H1 (cell line): ENCODE measurements at regions not wholly inside any gene's neighbourhood (a gene's known extent, or its start where the extent isn't known, plus 50 kb on each side); places are given as distances from the start of the nearest gene placed in this dataset.

Source experiments
- ATF3 ChIP-seq: IDR thresholded peaks from 2 replicates; pipeline ENCODE4 v1.6.1; 2011; ENCODE audit warnings: low read depth, mild to moderate bottlenecking, low read length; ENCODE audit not compliant: insufficient read depth
- CEBPB ChIP-seq: IDR thresholded peaks from 2 replicates; pipeline ENCODE4 v1.6.1; 2012; ENCODE audit warnings: low read depth, low read length
- CHD2 ChIP-seq: IDR thresholded peaks from 2 replicates; pipeline ENCODE4 v1.6.1; 2012; ENCODE audit warnings: low read length, improper control_type of control experiment
- CHD7 ChIP-seq: fragments of 300-600 bp; sonication (generic); IDR thresholded peaks from 2 replicates; pipeline ENCODE4 v1.7.1; 2012; ENCODE audit warnings: low read length, moderate library complexity, mild to moderate bottlenecking, inconsistent platforms; ENCODE audit not compliant: insufficient replicate concordance
- HDAC6 ChIP-seq: IDR thresholded peaks from one replicate; pipeline ENCODE4 v1.7.1; 2012; ENCODE audit warnings: low read depth, mild to moderate bottlenecking, inconsistent platforms, low read length, moderate library complexity
- TCF12 ChIP-seq: IDR thresholded peaks from 2 replicates; pipeline ENCODE4 v1.6.1; 2011; ENCODE audit warnings: low read depth, mild to moderate bottlenecking, low read length
- TEAD4 ChIP-seq: IDR thresholded peaks from 2 replicates; pipeline ENCODE4 v1.6.1; 2012; ENCODE audit warnings: low read depth, low read length, inconsistent platforms, mixed read lengths
- TF ChIP-seq, protein P1 (sequence below), 3 experiments: IDR thresholded peaks; 1 replicate in 2 of 3; 2 replicates in 1 of 3; pipeline versions ENCODE4 v1.5.1 to v1.6.1; 2011; ENCODE audit warnings: low read length in 3 of 3, mild to moderate bottlenecking in 3 of 3, inconsistent platforms in 2 of 3, low read depth in 1 of 3, moderate library complexity in 1 of 3; ENCODE audit not compliant: insufficient read depth in 1 of 3; ENCODE audit errors: control extremely low read depth in 1 of 3
- TF ChIP-seq, protein P2 (sequence below): IDR thresholded peaks from 2 replicates; pipeline ENCODE4 v1.6.1; 2012; ENCODE audit warnings: inconsistent platforms

GRCh38 chr4:178577933-178578332 lies 1135.7 kb upstream of the AGA start (continued):
- TF ChIP-seq CHD7 (no peak), HDAC6 (no peak), ATF3 (no peak), TEAD4 (no peak), TCF12 (no peak), CHD2 (no peak), CEBPB (no peak)
- TF ChIP-seq, protein P1, sequence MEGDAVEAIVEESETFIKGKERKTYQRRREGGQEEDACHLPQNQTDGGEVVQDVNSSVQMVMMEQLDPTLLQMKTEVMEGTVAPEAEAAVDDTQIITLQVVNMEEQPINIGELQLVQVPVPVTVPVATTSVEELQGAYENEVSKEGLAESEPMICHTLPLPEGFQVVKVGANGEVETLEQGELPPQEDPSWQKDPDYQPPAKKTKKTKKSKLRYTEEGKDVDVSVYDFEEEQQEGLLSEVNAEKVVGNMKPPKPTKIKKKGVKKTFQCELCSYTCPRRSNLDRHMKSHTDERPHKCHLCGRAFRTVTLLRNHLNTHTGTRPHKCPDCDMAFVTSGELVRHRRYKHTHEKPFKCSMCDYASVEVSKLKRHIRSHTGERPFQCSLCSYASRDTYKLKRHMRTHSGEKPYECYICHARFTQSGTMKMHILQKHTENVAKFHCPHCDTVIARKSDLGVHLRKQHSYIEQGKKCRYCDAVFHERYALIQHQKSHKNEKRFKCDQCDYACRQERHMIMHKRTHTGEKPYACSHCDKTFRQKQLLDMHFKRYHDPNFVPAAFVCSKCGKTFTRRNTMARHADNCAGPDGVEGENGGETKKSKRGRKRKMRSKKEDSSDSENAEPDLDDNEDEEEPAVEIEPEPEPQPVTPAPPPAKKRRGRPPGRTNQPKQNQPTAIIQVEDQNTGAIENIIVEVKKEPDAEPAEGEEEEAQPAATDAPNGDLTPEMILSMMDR (IDR thresholded peaks at IDR 0.05; ENCODE audit: control extremely low read depth in 1 of 3, insufficient read depth in 1 of 3, low read depth in 1 of 3, low read length in 3 of 3), result peak in 2 of 3 experiments; percentile 48 to 66; a peak in 3 of 4 replicates
- TF ChIP-seq, protein P2, sequence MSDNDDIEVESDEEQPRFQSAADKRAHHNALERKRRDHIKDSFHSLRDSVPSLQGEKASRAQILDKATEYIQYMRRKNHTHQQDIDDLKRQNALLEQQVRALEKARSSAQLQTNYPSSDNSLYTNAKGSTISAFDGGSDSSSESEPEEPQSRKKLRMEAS, result no peak
